Epithelial cell of prostate (primary cell): ENCODE measurements at regions not wholly inside any gene's neighbourhood (a gene's known extent, or its start where the extent isn't known, plus 50 kb on each side); places are given as distances from the start of the nearest gene placed in this dataset.
"Not testable (repeated sequence)": the region's sequence is repeated elsewhere in the genome, so short reads cannot be mapped to it uniquely, and the experiment has no call there.

ENCODE experiments used
- DNase-seq: peaks from one replicate; pipeline ENCODE4 v3.0.0-alpha.2; 2011; ENCODE audit warnings: low read depth, low spot score
- H3K27ac ChIP-seq: fragments of 450-650 bp; 2 replicates; pipeline ENCODE4 v1.5.1; 2017; ENCODE audit warnings: mild to moderate bottlenecking

GRCh38 chr3:188008582-188009213 is 145.3 kb upstream of the LPP start:
- no peak for DNase-seq
- H3K27ac ChIP-seq = no peak overlapping the region

DNA sequence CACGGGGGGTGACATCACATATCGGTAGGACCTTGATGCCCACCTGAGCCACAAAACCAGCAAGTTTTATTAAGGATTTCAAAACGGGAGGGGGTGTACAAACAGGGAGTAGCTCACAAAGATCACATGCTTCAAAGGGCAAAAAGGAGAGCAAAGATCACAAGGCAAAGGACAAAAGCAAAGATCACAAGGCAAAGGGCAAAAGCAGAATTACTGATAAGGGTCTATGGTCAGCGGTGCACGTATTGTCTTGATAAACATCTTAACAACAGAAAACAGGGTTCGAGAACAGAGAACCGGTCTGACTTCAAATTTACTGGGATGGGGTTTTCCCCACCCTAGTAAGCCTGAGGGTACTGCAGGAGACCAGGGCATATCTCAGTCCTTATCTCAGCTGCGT is 143.5 kb upstream of the LPP start:
- DNase-seq = no peak
- H3K27ac ChIP-seq = no peak overlapping the region

DNA sequence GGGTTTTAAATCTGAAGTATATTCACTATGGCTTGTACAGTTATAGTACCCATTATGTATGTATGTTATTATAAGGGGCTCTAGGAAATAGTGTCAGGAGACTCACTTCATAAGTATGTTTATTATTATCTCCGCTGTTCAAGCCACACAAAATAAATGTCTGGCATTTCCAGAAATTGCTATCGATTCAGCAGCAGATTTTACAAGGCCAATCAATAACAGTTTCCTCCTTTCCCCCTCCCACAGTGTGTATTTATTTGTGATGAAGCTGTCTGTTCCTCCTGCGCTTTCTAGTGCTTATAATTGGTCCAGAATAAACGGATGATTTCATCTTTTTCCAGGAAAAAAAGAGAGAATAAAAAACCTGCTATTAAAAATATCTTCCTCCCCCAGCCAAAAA is 134.2 kb upstream of the LPP start:
- no peak overlapping the region for H3K27ac ChIP-seq
- DNase-seq = no peak

DNA sequence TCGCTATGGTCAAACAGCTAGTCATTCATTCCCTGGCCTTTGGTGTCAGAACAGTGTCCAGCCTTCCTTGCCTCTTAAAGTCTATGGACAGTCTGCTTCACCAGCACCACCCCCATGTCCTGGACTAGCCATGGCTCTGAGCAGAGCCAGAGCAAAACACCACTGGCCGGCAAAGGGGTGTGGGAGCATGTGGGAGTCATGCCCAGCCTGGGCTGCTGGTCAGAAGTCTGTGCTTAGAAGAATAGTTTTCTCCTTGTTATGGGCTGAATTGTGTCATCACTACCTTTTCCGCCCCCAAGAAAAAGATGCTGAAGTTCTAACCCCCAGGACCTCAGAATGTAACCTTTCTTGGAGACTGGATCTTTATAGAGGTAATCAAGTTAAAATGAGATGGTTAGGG is 132.9 kb upstream of the LPP start:
- no peak overlapping the region for H3K27ac ChIP-seq
- no peak for DNase-seq

GRCh38 chr3:188021502-188022040 is 132.4 kb upstream of the LPP start:
- no peak for DNase-seq
- H3K27ac ChIP-seq = peak overlapping the region; percentile 29

DNA sequence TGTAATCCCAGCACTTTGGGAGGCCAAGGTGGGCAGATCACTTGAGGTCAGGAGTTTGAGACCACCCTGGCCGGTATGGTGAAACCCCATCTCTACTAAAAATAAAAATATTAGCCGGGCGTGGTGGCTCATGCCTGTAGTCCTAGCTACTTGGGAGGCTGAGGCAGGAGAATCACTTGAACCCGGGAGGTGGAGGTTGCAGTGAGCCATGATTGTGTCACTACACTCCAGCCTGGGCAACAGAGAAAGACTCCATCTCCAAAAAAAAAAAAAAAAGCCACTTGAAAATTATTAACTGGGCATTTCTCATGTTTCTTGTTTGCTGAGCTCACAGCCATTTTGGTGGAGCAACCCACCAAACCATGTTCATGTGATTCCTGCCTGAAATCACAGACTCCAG is 131.1 kb upstream of the LPP start:
- not testable (repeated sequence) for DNase-seq, H3K27ac ChIP-seq

- no peak for DNase-seq
Observed at GRCh38 chr3:188025555-188025954, 128.4 kb upstream of the LPP start.

DNA sequence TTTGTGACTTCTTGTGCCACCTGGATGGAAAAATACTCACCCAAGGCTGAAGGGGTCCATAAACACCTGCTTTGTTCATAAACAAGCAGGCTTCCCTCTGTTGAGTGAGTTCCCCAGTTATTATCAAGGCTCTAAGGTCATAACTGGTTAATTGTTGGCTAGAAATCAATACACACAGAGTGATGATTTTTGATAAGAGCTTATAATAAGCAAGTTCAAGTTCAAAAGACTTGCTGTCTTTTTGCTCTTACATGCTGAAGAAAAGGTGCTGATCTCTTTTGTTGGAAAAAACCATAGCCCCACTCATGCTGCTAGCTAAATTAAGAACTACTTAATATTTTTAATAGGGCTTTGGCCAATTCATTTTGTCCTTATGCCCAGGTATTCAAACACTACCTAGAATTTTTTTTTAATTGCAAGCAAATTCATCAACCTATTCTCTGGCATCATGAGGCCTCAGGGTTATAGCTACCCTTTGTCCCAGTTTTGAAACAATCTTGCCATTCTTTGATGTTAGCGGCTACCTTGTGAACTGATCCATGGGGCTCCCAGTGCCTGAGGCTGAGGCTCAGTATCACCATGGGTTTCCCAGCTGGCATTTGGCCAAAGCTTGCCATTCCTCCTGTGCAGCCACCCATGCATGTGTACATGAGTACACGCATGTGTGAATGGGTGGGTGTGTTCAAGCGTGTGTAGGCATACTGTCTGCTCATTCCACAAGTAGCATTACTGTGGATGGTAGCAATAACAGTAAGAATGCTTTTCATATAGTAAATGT is 127.6 kb upstream of the LPP start:
- no peak for DNase-seq
- no peak overlapping the region for H3K27ac ChIP-seq

More at GRCh38 chr3:188025555-188025954, 128.4 kb upstream of the LPP start:
- no peak overlapping the region for H3K27ac ChIP-seq

GRCh38 chr3:188031121-188031520 is 122.8 kb upstream of the LPP start:
- no peak overlapping the region for H3K27ac ChIP-seq
- DNase-seq = no peak

DNA sequence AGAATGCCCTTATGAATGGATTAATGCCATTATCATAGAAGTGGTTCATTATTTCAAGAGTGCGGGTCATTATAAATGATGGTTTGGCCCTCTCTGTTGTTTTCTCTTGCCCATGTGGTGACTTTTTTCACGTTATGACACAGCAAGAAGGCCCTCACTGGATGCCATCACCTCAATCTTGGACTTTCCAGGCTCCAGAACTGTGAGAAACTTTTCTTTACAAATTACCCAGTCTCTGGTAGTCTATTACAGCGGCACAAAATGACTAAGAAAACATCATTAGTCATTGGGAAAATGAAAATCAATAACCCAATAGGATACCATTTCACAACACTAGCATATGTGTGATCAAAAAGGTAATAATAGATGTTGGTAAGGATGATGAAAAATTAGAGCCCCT is 119.0 kb upstream of the LPP start:
- no peak overlapping the region for H3K27ac ChIP-seq
- no peak for DNase-seq

- no peak for DNase-seq
- H3K27ac ChIP-seq = no peak overlapping the region
Observed at GRCh38 chr3:188036375-188037194, 117.4 kb upstream of the LPP start.

- H3K27ac ChIP-seq = no peak overlapping the region
- DNase-seq = no peak
Observed at GRCh38 chr3:188037195-188037718, 116.7 kb upstream of the LPP start.

DNA sequence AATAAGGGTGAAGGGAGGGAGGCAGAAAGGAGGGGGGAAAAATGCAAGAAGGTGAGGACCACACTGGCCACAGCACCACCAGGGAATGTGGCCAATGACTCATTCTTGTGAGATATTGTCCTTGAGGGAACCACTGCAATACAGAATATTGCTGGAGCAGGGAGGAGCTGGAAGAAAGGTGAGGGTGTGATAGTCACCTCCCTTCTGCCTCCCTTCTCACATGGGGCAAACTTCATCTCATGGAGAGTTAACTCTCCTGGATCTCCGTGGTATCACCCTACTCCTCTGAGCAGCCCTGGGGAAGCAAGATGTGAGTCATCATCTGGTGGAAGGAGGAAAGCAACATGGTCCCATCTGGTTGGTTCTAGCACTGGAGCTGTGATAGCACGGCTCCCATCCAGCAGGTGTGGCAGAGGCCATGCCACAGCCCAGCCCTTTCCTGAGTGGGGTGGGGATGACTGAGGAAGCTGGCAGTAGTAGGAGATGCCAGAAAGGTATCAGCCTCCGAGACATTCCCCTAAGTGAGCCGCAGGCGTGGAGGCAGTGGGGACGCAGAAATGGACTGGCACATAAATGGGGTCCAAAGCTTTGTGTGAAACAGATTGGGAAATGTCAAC is 115.9 kb upstream of the LPP start:
- DNase-seq = no peak
- H3K27ac ChIP-seq = no peak overlapping the region

GRCh38 chr3:188041193-188041592 is 112.8 kb upstream of the LPP start:
- H3K27ac ChIP-seq = no peak overlapping the region
- DNase-seq = no peak

DNA sequence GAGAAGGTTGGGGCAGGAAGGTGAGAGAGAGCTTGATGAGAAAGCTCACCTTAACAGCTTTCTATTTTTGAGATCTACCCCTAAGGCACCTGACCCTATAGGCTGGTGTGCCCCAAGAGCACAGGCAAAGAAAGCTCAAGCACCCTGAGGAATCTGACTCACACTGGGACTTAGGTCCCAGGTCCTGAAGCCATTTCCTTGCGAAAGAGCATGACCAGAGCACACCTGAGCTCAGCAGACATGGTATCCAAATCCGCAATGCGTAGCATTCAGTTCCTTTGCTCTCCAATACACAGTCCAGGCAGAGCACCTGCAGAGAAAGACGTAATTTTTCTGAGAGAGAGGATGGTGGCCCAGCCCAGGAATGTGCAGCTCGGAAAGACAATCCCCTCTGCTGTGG is 112.1 kb upstream of the LPP start:
- H3K27ac ChIP-seq = no peak overlapping the region
- DNase-seq = no peak

DNA sequence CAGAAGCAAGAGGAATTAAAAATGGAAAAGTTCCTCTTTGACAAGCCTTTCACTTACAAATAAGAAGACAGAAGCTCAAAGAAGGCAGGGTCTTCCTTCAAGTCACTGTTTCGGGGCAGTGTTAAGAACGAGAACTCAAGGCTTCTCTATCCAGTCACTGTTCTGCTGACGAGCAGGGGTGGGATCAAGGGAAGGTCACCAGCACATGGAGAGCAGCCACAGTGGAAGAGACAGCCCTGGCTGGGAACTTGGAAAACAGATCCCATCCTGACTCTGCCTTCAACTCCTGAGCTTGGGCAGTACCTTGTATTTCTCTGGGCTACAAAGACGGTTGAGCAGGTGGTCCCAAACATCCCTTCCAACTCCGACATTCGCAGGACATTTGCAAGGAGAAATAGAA is 111.5 kb upstream of the LPP start:
- no peak for DNase-seq
- no peak overlapping the region for H3K27ac ChIP-seq

DNA sequence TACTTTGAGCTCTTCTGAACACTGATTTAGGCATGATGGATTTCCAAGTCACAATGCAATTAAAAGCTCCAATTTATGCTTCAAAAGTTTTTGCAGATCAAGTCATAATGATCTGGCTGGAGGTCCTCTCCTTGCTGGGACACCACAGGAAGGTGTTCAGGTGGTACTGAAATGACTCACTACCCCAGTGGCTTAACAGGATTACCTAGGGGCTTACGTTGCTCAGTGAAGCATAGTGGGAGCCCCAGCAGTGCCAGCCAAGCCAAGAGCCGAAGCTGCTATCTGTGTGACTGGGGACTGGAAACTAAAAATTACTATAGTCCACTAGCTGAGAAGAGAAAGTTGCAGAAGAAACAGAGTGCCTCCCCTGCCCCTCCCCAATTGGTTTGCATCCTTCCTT is 110.1 kb upstream of the LPP start:
- H3K27ac ChIP-seq = no peak overlapping the region
- no peak for DNase-seq

- no peak for DNase-seq
- H3K27ac ChIP-seq = no peak overlapping the region
Observed at GRCh38 chr3:188046561-188047211, 107.3 kb upstream of the LPP start.

DNA sequence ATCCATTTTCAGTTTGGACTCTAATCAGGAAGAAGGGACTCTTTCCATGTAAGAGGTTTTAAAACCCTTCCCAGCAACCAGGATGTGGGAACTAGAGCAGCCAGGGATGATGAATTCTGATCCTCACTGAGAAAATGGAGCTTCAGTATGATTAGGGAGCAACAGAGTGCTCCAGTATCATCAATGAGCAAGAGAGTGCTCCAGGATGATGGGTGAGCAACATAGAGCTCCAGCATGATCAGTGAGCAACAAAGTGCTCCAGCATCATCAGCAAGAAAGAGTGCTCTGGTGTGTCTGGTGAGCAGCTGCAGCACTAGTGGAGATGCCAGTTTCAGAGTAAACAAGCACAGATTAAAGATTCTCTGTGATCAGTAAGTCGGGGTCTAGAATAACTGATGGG is 106.4 kb upstream of the LPP start:
- DNase-seq = no peak
- H3K27ac ChIP-seq = no peak overlapping the region
